NCI-H2107 treated with DMSO at 0.1 percent for 48 hours (cell line): ENCODE measurements at regions not wholly inside any gene's neighbourhood (a gene's known extent, or its start where the extent isn't known, plus 50 kb on each side); places are given as distances from the start of the nearest gene placed in this dataset.

Experiments used
- DNase-seq: peaks from one replicate; lab custom pipeline; 2025; ENCODE audit not compliant: unreplicated experiment; lab: John Stamatoyannopoulos, UW

- no peak for DNase-seq
Observed at GRCh38 chr9:18371141-18371540, 102.8 kb upstream of the ADAMTSL1 start.

DNA sequence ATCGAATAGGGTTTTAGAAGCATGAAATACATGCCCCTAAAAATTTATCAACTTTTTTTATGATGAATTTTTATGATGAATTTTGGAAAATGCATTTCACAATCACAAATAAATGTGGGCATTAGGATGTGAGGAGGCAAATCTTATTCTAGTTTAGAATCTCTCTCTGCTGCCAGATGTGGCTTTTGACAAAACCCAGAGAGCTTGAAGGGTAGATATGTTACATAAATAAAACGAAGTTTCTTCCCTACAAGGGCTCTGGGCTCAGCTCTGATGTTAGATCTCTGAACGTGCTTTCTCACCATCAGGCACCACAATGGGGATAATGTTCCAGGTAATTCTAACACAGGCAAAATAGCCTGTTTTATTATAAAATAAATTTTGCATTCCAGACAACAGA lies 102.3 kb upstream of the ADAMTSL1 start:
- no peak for DNase-seq

DNA sequence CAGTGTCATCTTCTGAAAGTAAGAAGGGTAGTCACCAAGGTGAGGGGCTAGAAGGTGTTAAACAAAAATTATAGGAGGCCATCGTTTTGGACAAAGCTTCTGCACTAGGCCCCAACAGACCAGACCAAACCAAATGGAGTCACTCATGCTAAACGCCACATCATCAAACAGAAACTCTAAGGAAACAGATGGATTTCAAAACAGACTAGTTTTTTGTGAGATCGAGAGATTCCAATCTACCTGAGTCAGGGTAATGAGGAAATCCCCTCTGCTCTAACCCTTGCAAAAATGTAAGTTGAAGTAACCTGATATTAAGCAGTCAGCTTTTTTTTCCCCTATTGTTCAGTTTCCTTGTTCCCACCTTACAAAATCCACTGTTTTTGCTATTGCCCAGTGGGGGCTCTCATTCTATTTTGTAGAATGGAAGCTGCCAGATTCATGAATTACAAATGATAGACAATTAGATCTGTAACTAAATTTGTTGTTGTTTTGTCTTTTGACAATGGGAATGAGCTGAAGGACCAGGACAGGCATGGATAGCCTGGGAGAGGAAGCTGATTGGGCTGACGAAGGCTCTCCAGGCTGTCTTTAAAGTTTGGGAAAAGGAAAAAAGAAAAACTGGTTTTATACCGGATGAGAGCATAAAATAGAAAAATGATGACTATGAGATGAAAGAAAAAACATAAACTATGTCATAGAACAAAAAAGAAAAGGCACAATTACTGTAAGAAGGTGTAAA lies 94.7 kb upstream of the ADAMTSL1 start:
- no peak for DNase-seq

GRCh38 chr9:18382243-18382642 lies 91.7 kb upstream of the ADAMTSL1 start:
- DNase-seq = no peak

- DNase-seq = no peak
Observed at GRCh38 chr9:18384066-18384465, 89.9 kb upstream of the ADAMTSL1 start.

DNA sequence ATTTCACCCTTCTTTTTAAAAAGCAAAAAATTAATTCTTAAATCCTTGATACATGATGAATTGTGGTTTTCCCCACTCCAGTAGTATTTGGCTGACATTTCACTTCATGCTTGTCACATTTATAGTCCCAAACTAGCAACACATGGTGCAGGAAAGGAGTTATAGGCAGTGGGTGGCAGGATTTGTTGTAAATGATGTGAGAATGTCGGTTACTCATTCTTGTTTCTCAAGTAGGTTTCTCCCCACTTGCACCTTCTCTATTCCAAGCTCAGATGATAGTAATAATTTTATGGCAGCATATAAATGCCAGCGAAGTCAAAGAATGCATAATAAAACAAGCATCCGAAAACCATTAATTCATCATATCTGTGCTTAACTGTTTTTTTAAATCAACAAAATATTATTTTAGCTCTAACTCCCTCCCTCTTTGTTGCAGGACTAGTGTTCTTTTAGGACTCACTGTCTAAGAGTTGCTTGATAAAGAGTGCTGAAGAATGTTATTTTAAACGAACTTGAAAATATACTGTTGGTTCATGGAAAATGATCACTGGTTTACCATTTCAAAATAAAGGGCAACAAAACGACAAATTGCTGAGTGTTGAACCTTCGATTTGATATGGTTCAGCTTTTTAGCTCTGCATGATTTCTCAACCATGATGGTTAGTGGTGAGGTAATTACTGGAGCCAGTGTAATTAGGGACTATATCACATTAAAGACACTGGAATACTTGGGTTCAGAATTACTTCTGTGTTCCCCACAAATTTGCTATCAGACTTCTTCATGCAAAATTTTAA lies 88.1 kb upstream of the ADAMTSL1 start:
- DNase-seq = no peak

DNA sequence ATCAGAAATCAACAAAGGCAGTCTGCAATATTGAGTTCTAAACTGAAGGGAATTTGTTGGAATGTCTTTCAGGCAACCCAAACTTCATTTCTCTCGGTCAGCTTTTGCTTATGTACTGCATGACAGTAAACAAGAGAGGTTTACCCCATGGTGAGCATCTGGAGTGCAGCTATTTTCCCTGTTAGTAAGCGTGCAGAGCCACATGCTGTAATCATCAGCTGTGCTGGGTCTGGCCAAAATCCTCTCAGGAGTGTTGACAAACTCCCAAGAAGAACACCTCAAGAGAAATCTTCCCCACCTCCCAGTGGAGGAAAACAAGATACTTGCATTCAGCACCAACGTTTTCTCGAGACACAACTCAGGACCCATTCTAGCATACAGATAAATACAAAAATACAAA lies 83.6 kb upstream of the ADAMTSL1 start:
- DNase-seq = peak; percentile 67

DNA sequence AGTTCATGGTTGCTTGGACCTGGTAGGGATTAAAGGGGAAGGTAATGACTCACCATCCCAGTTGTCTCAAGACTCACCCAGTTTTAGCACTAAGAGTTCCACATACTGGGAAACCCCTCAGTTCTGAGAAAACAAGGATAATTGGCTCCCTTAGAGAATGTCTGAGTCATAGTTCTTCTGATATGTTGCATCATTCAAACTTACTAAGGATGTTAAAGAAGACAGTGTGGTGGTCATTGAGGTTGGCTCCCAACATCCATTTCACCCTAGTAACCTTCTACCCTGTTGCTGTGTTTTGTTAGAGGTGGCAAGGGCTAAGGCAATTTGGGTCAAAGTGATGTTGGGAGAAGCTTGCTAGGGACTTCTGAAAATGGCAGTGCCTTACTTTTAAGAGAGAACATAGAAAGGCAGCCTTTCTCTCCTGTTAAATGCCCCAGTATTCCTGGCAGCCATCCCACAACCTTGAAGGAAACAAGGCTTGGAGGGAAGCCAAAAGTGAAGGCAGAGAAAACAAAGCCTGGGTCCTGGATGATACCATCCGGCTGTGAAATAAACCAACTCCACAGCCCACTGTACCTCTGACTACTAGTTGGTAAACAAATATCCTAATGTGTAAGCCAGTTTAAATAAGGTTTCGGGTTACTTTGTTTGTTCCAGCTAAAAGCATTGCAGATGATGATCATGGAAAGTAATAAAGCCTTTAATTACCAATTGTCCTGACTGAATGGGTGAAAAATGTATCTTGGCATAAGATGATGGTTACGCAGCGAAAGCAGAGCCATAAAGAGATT lies 80.4 kb upstream of the ADAMTSL1 start:
- peak; percentile 99 for DNase-seq

DNA sequence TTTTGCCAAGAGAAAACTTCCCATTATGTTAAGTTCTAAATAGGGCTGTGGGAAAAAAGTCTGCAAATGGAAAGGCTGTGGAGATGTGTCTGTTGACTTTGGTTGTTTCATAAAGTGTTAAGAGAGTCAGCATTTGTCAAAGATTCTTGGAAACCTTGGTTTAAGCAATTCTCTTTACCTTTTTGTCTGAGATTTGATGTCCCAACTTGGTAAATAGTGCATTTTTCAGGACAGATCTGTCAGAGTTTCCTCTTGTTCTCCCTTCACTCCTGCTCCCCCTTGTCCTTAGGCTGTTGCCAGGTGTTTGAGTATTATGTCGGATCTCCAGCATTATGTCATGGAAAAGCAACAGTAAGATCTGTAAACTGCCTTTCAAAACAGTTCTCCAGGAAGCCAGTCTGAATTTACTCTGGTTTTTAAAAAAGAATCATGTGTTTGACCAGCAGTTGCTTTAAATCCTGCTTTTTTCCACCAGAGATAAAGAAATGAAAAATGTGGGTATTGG lies 79.1 kb upstream of the ADAMTSL1 start:
- DNase-seq = no peak

DNA sequence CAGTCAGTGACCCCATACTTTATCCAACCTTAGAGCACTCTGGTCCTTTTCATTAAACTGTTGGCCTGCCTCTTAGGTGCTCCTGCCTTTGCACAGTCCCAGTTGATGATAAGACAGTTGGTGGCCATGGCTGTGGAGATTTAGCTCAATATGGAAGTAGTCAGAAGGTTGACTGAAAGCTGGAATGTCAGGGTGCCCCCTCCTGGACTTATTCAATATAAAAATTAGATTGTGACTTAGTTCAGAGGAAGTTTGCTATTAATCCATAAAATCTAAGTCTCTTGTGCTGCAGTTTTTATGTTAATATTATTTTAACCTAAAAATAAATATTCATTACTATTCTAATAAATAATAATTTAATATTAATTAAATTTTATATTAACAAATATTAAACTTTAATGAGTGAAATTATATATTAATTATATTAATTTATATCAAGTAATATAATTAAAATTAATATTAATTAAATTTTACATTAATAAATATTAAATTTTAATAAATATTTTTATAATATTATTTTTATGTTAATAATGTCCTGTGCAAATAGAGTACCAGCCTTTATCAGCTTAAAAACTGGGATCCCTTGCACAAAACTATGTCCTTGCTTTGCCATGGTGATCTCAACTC lies 77.7 kb upstream of the ADAMTSL1 start:
- DNase-seq = peak; percentile 40

DNA sequence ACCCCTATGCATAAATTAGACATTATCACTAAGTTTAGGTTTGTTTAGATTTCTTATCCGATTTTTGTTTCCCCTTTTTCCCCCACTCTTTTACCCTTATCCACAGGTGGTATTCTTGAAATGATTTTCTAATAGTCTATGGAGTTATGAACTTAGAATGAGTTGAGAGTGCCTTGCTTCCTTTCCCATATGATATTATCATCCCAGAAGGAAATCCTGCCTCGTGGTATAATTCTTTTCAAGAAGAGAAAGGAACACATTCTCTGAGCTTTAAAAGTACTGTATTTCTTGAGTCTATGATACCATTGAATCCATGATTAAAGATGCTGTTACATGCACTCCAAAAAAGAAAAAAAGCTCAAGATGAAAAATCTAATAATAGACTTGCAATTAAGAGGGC lies 76.9 kb upstream of the ADAMTSL1 start:
- no peak for DNase-seq

- DNase-seq = peak; percentile 94
Observed at GRCh38 chr9:18398038-18398437, 75.9 kb upstream of the ADAMTSL1 start.

GRCh38 chr9:18404434-18405029 lies 69.4 kb upstream of the ADAMTSL1 start:
- no peak for DNase-seq

DNA sequence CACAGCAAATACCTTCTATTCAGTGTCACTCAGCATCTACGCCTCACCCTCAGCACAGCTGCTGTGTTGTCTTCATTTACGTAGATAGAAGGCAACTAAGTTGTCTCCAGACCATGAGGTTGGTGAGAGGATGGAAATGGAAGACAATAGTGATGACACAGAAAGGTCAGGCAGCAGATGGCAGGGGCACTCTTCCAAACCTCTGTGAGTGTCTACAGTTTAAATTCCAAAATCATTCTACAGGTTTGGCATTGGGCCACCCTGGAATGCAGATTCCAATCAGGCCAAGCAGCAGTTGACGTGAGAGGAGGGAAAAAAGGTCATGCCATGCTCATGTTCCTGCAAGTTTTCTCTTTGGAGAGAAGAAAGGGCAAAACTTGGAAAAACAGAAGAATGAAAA lies 68.7 kb upstream of the ADAMTSL1 start:
- DNase-seq = no peak

- no peak for DNase-seq
Observed at GRCh38 chr9:18410983-18411382, 63.0 kb upstream of the ADAMTSL1 start.

DNA sequence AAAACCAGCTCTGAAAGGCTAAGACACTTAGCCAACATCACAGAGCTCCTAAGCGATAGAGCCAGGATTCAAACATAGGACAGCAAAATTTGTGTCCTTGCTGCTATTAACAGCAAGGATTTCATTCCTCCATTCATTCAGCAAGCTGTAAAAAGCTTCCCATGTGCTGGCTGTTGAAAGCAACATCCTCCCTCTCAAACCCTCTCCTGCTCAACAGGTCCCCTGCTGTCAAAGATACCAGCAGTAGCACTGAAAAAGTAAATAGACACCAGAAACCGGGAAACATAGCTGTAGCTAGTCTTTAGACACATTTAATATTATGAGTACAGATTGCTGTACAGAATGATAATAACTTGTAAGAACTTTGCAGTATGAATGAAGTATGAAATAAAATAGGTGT lies 52.6 kb upstream of the ADAMTSL1 start:
- peak; percentile 53 for DNase-seq

DNA sequence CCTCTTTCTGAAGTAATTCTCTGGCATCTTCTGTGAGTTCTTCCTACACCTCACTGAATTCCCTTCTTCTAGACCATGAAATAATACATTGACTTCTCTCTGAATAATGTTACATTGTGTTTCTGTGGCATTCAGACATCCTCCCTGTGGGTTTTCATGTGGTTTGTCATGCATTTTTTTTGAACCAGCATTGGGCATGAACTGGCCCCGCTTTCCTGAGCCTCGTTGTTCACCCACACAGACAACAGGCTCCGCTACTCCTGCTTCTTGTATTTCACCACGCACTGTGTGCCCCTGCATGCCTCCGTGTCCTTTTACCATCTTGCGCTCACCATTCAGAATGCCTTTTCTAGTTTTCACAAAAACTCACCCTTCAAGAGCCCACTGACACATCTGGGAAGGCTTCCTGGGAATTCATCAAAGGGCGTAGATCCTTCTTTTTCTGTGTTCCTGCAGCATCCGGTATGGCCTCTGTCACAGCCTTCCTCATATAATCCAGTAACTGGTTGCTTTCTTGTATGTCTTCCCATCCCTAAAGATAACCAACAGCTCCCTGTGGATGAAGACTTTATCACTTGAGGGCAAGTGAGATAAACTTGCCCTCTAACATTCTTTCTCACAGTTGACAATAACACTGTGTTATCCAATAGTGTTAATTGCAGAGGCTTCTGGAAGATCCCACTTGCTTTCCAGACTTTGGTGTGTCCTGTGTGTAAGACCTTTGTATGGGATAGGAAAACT lies 51.5 kb upstream of the ADAMTSL1 start:
- no peak for DNase-seq

GRCh38 chr9:18423791-18424531 lies 50.0 kb upstream of the ADAMTSL1 start:
- no peak for DNase-seq
